Esophagus muscularis mucosa (tissue), 4 donors: ENCODE measurements at regions not wholly inside any gene's neighbourhood (a gene's known extent, or its start where the extent isn't known, plus 50 kb on each side); places are given as distances from the start of the nearest gene placed in this dataset.

Source experiments
- CTCF ChIP-seq, 3 experiments: fragments of 200-600 bp in 2 of 3; fragments of 450-650 bp in 1 of 3; sonication (generic) in 2 of 3; IDR thresholded peaks; one replicate each; pipeline ENCODE4 v1.5.1; 2017 to 2019; ENCODE audit warnings: antibody characterized with exemption in 3 of 3, mild to moderate bottlenecking in 2 of 3, moderate library complexity in 1 of 3
- EP300 ChIP-seq: sonication (generic); formaldehyde crosslinking; IDR thresholded peaks from one replicate; pipeline ENCODE4 v1.6.1; 2017; ENCODE audit warnings: antibody characterized with exemption
- POLR2A ChIP-seq: fragments of 450-650 bp; IDR thresholded peaks from one replicate; pipeline ENCODE4 v1.6.1; 2017; ENCODE audit warnings: antibody characterized with exemption, moderate library complexity, mild to moderate bottlenecking, low read depth
- POLR2AphosphoS5 ChIP-seq, 2 donors: sonication (generic); formaldehyde crosslinking; IDR thresholded peaks; one replicate each; pipeline ENCODE4 v1.6.1; 2017; ENCODE audit warnings: antibody characterized with exemption in 2 of 2

GRCh38 chr12:58009405-58010195 lies 68.2 kb downstream of the ATP23 start:
- TF ChIP-seq POLR2A (no peak), CTCF (IDR thresholded peaks at IDR 0.05) (no peak), EP300 (no peak), POLR2AphosphoS5 (IDR thresholded peaks at IDR 0.05) (no peak)
